ENCODE measurements at regions not wholly inside any gene's neighbourhood (a gene's known extent, or its start where the extent isn't known, plus 50 kb on each side); places are given as distances from the start of the nearest gene placed in this dataset.

- Histone ChIP-seq H3K27ac (no peak overlapping the region), H3K9me3 (ENCODE audit: low read depth) (no peaks in the 10 kb centered on the region), H3K4me3 (no peak overlapping the region), H3K27me3 (no peaks in the 10 kb centered on the region), H3K4me1 (ENCODE audit: low read depth) (no peaks in the 10 kb centered on the region), H3K36me3 (no peaks in the 10 kb centered on the region)
- TF ChIP-seq CTCF (IDR thresholded peaks at IDR 0.05; ENCODE audit: low read depth, low read length) = no peak
- DNase-seq (ENCODE audit: low read depth in 1 of 2, low spot score in 1 of 2) = no peak
Observed at GRCh38 chr18:71797554-71797953, 746.6 kb downstream of the CBLN2 start.

- peak; percentile 46 for TF ChIP-seq CTCF (IDR thresholded peaks at IDR 0.05; ENCODE audit: low read depth, low read length)
- H3K36me3 ChIP-seq = no peaks in the 10 kb centered on the region
- no peaks in the 10 kb centered on the region for H3K27me3 ChIP-seq
- no peaks in the 10 kb centered on the region for H3K9me3 ChIP-seq (ENCODE audit: low read depth)
- no peak overlapping the region for H3K27ac ChIP-seq
- no peaks in the 10 kb centered on the region for H3K4me1 ChIP-seq (ENCODE audit: low read depth)
- DNase-seq (ENCODE audit: low read depth in 1 of 2, low spot score in 1 of 2) = peak in 1 of 2 donors; percentile 18
- no peak overlapping the region for H3K4me3 ChIP-seq
Observed at GRCh38 chr18:71784777-71785176, 759.4 kb downstream of the CBLN2 start.

GRCh38 chr18:71760541-71760940, 783.6 kb downstream of the CBLN2 start:
- Histone ChIP-seq H3K27ac (no peak overlapping the region), H3K9me3 (ENCODE audit: low read depth) (no peaks in the 10 kb centered on the region), H3K4me1 (ENCODE audit: low read depth) (no peaks in the 10 kb centered on the region), H3K4me3 (no peak overlapping the region), H3K36me3 (no peaks in the 10 kb centered on the region), H3K27me3 (no peaks in the 10 kb centered on the region)
- no peak for TF ChIP-seq CTCF (IDR thresholded peaks at IDR 0.05; ENCODE audit: low read depth, low read length)
- no peak for DNase-seq (ENCODE audit: low read depth in 1 of 2, low spot score in 1 of 2)

- H3K27me3 ChIP-seq = no peaks in the 10 kb centered on the region
- H3K4me3 ChIP-seq = no peak overlapping the region
- no peak for TF ChIP-seq CTCF (IDR thresholded peaks at IDR 0.05; ENCODE audit: low read depth, low read length)
- no peaks in the 10 kb centered on the region for H3K4me1 ChIP-seq (ENCODE audit: low read depth)
- no peak overlapping the region for H3K27ac ChIP-seq
- DNase-seq (ENCODE audit: low read depth in 1 of 2, low spot score in 1 of 2) = no peak
- no peaks in the 10 kb centered on the region for H3K36me3 ChIP-seq
- no peaks in the 10 kb centered on the region for H3K9me3 ChIP-seq (ENCODE audit: low read depth)
Observed at GRCh38 chr18:71754246-71754645, 789.9 kb downstream of the CBLN2 start.

GRCh38 chr18:71743634-71744033, 800.5 kb downstream of the CBLN2 start:
- Histone ChIP-seq H3K9me3 (ENCODE audit: low read depth) (no peaks in the 10 kb centered on the region), H3K27me3 (no peaks in the 10 kb centered on the region), H3K4me3 (no peak overlapping the region), H3K36me3 (no peaks in the 10 kb centered on the region), H3K27ac (no peak overlapping the region), H3K4me1 (ENCODE audit: low read depth) (no peaks in the 10 kb centered on the region)
- TF ChIP-seq CTCF (IDR thresholded peaks at IDR 0.05; ENCODE audit: low read depth, low read length) = no peak
- DNase-seq (ENCODE audit: low read depth in 1 of 2, low spot score in 1 of 2) = no peak

GRCh38 chr18:71729611-71730010, 814.5 kb downstream of the CBLN2 start:
- Histone ChIP-seq H3K36me3 (no peaks in the 10 kb centered on the region), H3K27me3 (no peaks in the 10 kb centered on the region), H3K4me3 (no peak overlapping the region), H3K27ac (no peak overlapping the region), H3K9me3 (ENCODE audit: low read depth) (no peaks in the 10 kb centered on the region), H3K4me1 (ENCODE audit: low read depth) (no peaks in the 10 kb centered on the region)
- no peak for TF ChIP-seq CTCF (IDR thresholded peaks at IDR 0.05; ENCODE audit: low read depth, low read length)
- DNase-seq (ENCODE audit: low read depth in 1 of 2, low spot score in 1 of 2) = no peak

All from cardiac muscle cell (in vitro differentiated cells and primary cell).